ENCODE measurements at regions not wholly inside any gene's neighbourhood (a gene's known extent, or its start where the extent isn't known, plus 50 kb on each side); places are given as distances from the start of the nearest gene placed in this dataset.

- TF ChIP-seq CTCF (IDR thresholded peaks at IDR 0.05), result no peak
- no peak for TF ChIP-seq POLR2A (IDR thresholded peaks at IDR 0.05)
Observed at GRCh38 chr5:60325870-60326269, 374.1 kb downstream of the DEPDC1B start.
